Ovary (tissue), 7 donors: ENCODE measurements at regions not wholly inside any gene's neighbourhood (a gene's known extent, or its start where the extent isn't known, plus 50 kb on each side); places are given as distances from the start of the nearest gene placed in this dataset.

Source experiments
- DNase-seq, 5 donors: peaks; one replicate each; pipeline ENCODE4 v3.0.0-alpha.2; 2019 to 2020
- H3K27ac ChIP-seq, 2 donors: fragments of 200-600 bp; one replicate each; pipeline versions ENCODE4 v1.5.1 to v1.8.0; 2019 to 2022
- H3K27me3 ChIP-seq: fragments of 200-600 bp; one replicate; pipeline ENCODE4 v1.8.0; 2022
- H3K36me3 ChIP-seq: fragments of 200-600 bp; sonication (generic); one replicate; pipeline ENCODE4 v1.5.1; 2019
- H3K4me1 ChIP-seq: one replicate; pipeline ENCODE4 v1.8.1; 2013; ENCODE audit warnings: mild to moderate bottlenecking, moderate library complexity; ENCODE audit not compliant: insufficient read depth
- H3K4me3 ChIP-seq: fragments of 200-600 bp; sonication (generic); one replicate; pipeline ENCODE4 v1.5.1; 2017
- H3K9me3 ChIP-seq, 2 donors: fragments of 200-600 bp in 1 of 2; sonication (generic) in 1 of 2; one replicate each; pipeline versions ENCODE4 v1.5.1 to v1.8.1; 2013 to 2019; ENCODE audit warnings: mild to moderate bottlenecking in 1 of 2, moderate library complexity in 1 of 2
- EP300 ChIP-seq: sonication (generic); formaldehyde crosslinking; IDR thresholded peaks from one replicate; pipeline ENCODE4 v1.6.1; 2017; ENCODE audit warnings: antibody characterized with exemption
- POLR2A ChIP-seq: fragments of 450-650 bp; IDR thresholded peaks from one replicate; pipeline ENCODE4 v1.6.1; 2017; ENCODE audit warnings: antibody characterized with exemption, mild to moderate bottlenecking, moderate library complexity
- WGBS, 3 donors: extraction: QIAGEN DNeasy Blood & Tissue Kit in 1 of 3; methylation state at CpG; one replicate each; pipeline versions ENCODE4 v1.1.5 to v1.1.7; 2013 to 2017; 5-methylcytosine and 5-hydroxymethylcytosine counted together
- intact Hi-C, 4 donors: fragments of 100-400 bp; cut with DNase I; formaldehyde crosslinking; loops; one replicate each; pipeline versions ENCODE4 v1.11.0 to v1.15.1; 2022 to 2023
- TF ChIP-seq, protein P1 (sequence below), 3 donors: fragments of 450-650 bp in 2 of 3; fragments of 200-600 bp in 1 of 3; IDR thresholded peaks; one replicate each; pipeline versions ENCODE4 v1.5.1 to v1.8.0; 2016 to 2022; ENCODE audit warnings: antibody characterized with exemption in 3 of 3, mild to moderate bottlenecking in 1 of 3
- donor health status: DM: no; HTN: no; CAD: no; lungs with moderate emphysema.
- donor health status: DM: no; HTN: no; CAD: no.
- donor health status: Bipolar disorder and iron deficiency.
- donor health status: DM: no; HTN: no; CAD: no.
- donor health status: DM: yes; HTN: yes; CAD: no.

DNA sequence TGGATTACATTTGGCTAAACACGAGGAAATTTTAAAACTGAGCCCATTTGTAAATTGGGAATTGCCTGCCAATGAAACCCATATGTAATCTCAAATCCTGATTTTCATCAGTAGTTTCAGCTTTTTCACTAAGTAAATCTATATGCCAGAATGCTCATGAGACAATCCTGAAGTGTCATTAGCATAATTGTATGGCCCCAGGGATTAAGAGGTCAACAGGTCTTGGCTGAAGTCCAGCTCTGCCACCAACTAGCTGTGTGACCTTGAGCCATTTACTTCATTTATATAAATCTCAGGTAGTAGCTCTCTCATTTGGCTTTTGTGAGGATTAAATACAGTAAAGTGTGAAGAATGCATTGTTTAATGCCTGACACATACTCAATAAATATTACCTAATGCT lies 320.5 kb upstream of the EMCN start:
- DNase-seq: no peak
- Histone ChIP-seq H3K27me3 (no peaks in the 10 kb centered on the region), H3K4me3 (no peak overlapping the region), H3K36me3 (no peaks in the 10 kb centered on the region), H3K9me3 (no peaks in the 10 kb centered on the region), H3K4me1 (no peaks in the 10 kb centered on the region), H3K27ac (no peak overlapping the region)
- 70 to 79% (median 78%) methylated on average over 1 of the region's 1 CpG for WGBS, 3 donors
- intact Hi-C loops: no loop called here
- TF ChIP-seq, protein P1, sequence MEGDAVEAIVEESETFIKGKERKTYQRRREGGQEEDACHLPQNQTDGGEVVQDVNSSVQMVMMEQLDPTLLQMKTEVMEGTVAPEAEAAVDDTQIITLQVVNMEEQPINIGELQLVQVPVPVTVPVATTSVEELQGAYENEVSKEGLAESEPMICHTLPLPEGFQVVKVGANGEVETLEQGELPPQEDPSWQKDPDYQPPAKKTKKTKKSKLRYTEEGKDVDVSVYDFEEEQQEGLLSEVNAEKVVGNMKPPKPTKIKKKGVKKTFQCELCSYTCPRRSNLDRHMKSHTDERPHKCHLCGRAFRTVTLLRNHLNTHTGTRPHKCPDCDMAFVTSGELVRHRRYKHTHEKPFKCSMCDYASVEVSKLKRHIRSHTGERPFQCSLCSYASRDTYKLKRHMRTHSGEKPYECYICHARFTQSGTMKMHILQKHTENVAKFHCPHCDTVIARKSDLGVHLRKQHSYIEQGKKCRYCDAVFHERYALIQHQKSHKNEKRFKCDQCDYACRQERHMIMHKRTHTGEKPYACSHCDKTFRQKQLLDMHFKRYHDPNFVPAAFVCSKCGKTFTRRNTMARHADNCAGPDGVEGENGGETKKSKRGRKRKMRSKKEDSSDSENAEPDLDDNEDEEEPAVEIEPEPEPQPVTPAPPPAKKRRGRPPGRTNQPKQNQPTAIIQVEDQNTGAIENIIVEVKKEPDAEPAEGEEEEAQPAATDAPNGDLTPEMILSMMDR (IDR thresholded peaks at IDR 0.05): no peak
- no peak for TF ChIP-seq EP300
- TF ChIP-seq POLR2A: no peak

DNA sequence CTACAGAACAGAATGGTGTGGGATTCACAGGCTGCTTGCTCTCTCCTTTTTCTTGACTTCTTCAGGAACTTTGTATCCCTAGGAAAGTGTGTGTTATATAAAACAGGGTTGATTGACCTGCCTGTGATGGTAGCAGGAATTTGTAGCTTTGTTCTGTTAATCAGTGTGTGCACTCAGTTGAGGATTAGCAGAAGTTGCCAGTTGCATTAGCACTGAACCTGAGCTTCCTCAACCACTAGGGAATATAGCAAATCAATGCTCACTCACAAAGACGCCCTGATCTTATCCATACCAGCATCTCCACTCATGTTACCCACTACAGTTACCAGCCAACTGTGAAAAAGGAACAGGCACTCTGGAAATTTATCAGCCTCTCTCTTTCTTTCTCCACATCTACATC lies 319.1 kb upstream of the EMCN start:
- TF ChIP-seq POLR2A: no peak
- TF ChIP-seq, protein P1 (IDR thresholded peaks at IDR 0.05): no peak
- no peak for TF ChIP-seq EP300
- Histone ChIP-seq H3K9me3 (no peaks in the 10 kb centered on the region), H3K36me3 (no peaks in the 10 kb centered on the region), H3K27me3 (no peaks in the 10 kb centered on the region), H3K27ac (no peak overlapping the region), H3K4me3 (no peak overlapping the region), H3K4me1 (no peaks in the 10 kb centered on the region)
- intact Hi-C loops: no loop called here
- 87 to 96% (median 92%) methylated on average over 1 of the region's 1 CpG for WGBS, 3 donors
- no peak for DNase-seq

DNA sequence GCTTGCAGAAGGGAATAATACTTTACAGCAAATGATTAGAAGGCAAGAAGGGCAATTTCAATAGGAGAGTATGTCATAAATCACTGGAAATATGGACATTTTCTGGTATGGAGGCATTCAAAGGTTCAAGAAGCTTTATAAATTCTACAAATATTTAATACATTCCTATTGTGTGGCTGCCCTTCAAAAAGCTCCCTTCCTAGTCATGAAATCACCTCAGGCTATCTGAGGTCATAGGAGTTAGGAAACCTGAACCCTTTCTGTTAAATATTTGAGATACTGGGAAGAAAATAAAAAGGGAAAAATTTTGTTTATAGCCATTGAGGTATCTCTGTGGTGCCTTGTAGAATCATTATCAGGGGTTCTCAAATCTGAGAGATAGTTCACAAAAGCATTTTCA lies 316.8 kb upstream of the EMCN start:
- H3K9me3 ChIP-seq: no peaks in the 10 kb centered on the region
- no peaks in the 10 kb centered on the region for H3K27me3 ChIP-seq
- no peak for DNase-seq
- intact Hi-C loops: no loop called here
- no peak overlapping the region for H3K27ac ChIP-seq
- no peak for TF ChIP-seq EP300
- no peak for TF ChIP-seq POLR2A
- TF ChIP-seq, protein P1 (IDR thresholded peaks at IDR 0.05): no peak
- no peaks in the 10 kb centered on the region for H3K4me1 ChIP-seq
- no peaks in the 10 kb centered on the region for H3K36me3 ChIP-seq
- H3K4me3 ChIP-seq: no peak overlapping the region

DNA sequence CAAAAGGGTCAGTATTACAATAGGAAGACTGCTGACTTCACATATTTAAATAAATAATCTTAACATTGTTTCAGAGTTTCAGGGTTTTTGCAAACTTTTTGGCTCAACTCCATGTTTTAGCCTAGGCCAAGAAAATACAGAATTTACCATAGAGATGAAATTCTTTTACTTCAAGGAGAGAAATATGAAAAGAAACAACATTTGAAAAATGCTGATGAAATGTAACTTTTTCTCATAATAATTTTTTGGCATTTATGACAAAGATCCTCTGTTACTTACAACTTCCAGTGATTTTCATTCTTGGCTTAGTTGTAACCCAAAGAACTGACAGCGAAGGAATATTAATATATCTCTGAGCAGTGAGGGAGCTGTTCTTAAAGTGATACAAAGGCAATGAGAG lies 316.1 kb upstream of the EMCN start:
- intact Hi-C loops: no loop called here

More for the DNA sequence above, 316.1 kb upstream of the EMCN start:
- H3K4me3 ChIP-seq: no peak overlapping the region
- no peaks in the 10 kb centered on the region for H3K4me1 ChIP-seq
- TF ChIP-seq, protein P1 (IDR thresholded peaks at IDR 0.05): no peak
- TF ChIP-seq EP300: no peak
- no peak for TF ChIP-seq POLR2A
- H3K9me3 ChIP-seq: no peaks in the 10 kb centered on the region
- 12 to 21% (median 13%) methylated on average over 1 of the region's 1 CpG for WGBS, 3 donors
- no peaks in the 10 kb centered on the region for H3K27me3 ChIP-seq
- no peaks in the 10 kb centered on the region for H3K36me3 ChIP-seq
- H3K27ac ChIP-seq: no peak overlapping the region
- no peak for DNase-seq
